GM18907 (cell line): ENCODE measurements at regions not wholly inside any gene's neighbourhood (a gene's known extent, or its start where the extent isn't known, plus 50 kb on each side); places are given as distances from the start of the nearest gene placed in this dataset.
A peak's percentile ranks its signal among the peaks of the same experiment; 100 is the strongest.

ENCODE experiments used
- ATAC-seq: cut with Tn5 transposase; IDR thresholded peaks from one replicate; pipeline ENCODE4 v1.9.1; 2021; ENCODE audit warnings: mild to moderate bottlenecking, moderate library complexity; ENCODE audit not compliant: unreplicated experiment

DNA sequence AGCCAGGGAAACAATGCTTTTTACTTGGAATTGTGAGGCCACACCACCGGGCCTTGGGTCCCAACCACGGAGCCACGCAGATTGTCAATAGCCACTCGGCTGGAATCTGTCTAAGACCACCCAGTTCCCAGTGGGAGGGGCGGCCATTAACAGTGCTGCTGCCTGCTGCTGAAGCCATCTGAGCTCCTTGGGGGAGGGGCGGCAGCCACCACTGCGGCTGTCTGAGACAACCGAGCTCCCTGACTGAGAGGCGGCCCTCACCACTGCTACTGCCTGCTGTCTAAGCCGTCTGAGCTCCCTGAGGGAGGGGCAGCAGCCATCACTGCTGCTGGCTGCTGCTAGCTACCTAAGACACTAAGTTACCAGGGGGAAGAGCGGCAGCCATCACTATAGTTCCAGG is 64.3 kb downstream of the DMRTA2 start:
- ATAC-seq = no peak

DNA sequence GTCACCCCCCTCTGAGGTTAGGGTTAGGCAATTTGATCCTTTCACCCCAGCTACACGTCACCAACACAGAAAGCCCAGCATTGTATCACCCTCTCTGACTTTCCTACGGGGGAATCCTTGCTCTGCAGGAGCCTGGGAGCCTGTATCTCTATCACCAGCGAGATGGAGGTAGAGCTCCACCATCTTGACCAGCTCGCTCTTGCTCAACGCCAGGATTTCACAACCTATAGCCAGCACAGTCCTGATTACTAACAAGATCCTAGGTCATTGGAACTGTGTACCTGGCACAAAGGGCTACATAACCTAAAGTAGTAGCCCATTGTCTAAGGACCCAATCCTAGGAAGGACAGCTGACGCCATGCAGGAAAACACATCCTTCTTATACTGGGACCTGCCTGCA is 66.1 kb downstream of the DMRTA2 start:
- no peak for ATAC-seq

DNA sequence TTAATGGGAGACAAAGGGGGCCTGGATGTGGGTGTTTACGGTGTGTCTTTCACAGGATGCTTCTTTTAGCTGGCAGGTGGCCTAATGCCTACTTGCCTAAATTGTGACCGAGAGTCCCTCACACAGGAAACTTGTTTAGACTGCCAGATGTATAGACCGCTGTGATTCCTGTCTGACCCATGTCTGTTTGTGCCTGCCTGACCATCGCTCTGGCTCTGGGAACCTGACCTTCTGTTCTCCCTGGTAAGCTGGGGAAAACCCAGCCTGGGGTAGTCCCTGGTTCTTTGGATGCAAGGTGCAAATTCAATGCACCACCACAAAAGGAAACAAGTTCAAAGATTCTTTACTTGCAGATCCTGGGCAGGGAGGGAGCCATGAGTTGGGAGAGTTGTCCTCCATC is 68.4 kb downstream of the DMRTA2 start:
- no peak for ATAC-seq

DNA sequence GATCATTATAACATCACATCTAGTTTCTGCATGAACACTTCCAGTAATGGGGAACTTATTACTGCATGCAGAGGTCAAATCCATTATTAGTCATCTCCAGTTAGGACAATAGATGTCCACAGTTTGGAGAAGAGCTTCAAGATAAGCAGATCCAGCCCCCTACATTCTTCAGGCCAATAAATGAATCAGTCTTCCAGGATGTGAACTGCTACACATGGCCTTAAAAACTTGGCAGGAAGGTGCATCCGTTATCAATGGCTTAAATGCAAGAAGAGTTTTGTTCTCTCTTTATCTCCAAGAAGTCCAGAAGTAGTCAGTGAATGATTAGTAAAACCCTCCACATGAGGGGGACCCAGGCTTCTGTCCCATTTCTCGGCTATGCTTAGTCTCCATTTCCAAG is 70.8 kb downstream of the DMRTA2 start:
- no peak for ATAC-seq

DNA sequence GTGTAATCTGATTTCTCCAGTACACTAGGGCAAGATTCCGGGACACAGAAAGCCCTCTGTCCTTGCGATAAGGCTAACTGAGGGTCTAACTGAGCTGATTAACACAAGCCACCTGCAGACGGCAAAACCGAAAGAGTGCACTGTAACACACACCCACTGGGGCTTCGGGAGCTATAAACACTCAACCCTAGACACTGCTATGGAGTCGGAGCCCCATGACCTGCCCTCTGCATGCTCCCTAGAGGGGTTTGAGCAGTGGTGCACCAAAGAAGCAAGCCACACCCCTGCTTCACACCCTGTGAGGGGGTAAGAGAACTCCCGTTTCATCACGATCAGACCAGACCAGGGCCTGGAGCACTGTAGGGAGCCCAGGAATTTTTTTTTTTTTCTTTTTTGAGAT is 72.4 kb downstream of the DMRTA2 start:
- no peak for ATAC-seq

DNA sequence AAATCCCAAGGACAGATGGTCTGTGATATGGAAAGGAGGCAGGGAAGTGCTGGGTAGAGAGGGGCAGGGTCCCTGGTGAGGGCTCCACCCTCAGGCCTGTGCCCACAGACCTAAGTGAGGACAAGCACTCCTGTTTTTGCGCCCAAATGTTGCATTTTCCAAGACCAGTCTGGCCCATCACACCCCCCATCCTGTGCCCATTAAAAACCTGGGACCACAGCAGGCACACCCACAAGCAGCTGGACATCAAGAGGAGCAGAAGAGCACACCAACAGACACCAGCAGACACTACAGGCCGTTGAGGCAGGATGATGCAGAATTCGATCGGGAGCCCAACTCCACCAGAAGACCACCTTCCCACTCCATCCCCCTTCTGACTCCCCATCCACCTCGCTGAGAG is 72.8 kb downstream of the DMRTA2 start:
- no peak for ATAC-seq

DNA sequence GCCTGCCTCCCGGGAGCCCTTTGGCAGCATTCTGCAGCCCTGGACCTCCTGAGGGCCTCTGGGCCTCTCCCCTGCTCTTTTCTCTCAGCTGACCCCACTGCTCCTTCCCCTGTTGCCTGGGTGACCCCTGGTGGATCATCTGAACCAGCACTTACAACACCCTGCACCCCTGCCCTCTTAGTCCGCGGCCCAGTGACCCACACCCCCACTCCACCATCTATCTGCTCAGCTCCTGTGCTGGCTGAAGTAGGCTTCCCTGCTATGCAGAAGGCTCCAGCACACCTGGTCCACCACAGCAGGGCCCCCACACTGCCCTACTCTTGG is 74.0 kb downstream of the DMRTA2 start:
- ATAC-seq = no peak

DNA sequence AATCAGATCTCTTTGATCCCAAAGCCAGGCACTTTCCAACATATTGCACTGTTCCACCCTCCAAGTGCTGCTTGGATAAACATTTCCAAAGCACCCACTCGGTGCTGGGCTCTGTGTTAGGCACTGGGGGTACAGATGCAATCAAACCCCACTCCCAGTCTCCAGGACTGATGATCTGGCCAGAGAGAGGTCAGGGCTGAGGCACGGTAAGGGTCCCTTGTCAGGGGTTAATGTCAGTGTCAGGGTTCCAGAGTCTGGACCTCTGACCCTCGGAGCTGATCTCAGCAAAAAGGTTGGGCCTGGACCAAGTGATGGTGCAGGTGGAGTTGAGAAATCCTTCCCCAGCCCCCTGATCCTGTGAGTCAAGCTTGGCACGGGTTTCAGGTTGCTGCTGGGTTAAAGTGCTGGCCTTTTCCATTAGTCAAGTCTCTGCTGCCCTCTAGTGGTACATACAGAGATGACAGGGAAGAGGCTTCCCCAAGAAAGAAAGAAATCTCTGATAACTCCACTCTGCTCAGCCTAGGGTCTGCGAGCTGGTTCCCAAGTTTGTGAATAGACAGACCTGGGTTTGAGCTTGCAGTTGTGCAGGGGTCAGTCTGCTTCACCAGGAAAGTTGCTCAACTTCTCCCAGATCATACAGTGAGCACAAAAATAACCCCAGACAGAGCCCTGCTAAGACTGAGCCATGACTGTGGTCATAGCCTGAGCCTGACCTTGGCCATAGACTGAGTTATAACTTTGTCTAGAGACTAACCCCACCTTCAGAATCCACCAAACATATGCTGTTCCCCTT is 74.6 kb downstream of the DMRTA2 start:
- ATAC-seq = peak; percentile 76

DNA sequence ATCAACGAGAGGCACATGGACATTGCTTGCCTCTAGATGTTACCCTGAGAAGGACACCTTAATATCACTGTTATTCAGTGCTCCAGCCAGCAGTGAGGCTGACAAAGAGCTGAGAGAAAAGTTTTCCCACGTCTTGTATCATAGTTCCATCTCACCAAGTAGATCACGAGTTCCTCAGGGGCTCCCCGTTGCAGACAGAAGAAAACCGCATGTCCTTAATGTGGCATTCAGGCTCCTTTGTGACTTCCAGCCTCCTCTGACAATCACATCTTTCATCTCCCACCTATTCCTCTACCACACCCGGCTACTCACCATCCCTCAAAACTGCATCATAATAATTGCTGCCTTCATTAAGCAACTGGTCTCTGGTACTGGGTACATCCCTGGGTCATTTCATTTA is 75.3 kb downstream of the DMRTA2 start:
- no peak for ATAC-seq

DNA sequence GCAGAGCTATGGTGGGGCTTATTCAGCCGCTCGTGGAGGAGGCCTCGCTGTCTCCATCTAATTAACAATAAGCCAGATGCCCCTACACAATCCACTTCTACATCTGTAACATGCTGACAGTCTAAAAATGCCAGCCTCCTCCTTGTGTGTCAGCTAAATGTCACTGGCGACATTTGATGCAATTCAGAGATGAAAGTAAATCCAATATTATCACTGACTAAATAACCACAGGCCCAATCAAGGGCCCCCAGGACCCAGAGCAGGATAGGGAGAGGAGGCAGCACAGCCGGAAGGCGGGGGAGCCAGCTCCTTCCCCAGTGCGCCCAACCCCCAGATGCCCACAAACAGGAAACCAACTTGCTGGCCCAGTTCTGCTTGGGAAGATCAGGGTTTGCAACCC is 76.6 kb downstream of the DMRTA2 start:
- ATAC-seq = no peak

DNA sequence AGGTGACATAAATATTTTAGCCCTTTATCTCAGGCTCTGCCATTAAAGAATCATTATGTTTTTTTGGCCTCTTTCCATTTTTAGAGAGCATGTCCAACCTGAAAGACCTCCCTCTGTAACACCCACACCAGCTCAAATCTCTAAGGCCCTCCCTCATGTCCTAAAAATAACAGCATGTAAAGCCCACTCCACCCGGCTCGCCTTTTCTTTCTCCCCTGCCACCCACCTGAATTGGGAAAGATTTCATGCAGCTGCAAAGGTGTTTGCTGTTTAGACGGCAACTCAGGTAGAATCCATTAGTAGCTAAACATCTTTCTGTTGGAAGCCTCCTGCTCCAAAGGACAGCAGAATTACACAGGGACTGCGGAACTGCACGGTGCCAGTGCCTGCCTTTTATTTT is 79.9 kb downstream of the DMRTA2 start:
- no peak for ATAC-seq

DNA sequence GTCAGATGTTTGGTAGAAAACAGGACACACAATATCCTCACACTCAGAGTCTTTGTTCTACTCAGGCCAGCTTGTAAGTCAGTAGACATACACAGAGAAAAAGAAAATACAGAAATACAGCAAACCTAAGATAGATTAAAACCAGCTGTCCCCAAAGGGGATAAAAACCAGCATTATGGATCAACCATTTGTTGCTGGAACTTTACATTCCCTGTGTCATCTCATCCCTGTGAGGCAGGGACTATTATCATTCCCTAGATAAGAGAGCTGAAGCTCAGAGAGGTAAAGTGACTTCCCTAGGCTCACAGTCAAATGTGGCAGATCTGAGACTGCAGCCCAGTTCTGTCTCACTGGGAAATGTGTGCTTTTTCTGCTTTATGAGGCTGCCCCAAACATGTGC is 80.7 kb downstream of the DMRTA2 start:
- no peak for ATAC-seq

DNA sequence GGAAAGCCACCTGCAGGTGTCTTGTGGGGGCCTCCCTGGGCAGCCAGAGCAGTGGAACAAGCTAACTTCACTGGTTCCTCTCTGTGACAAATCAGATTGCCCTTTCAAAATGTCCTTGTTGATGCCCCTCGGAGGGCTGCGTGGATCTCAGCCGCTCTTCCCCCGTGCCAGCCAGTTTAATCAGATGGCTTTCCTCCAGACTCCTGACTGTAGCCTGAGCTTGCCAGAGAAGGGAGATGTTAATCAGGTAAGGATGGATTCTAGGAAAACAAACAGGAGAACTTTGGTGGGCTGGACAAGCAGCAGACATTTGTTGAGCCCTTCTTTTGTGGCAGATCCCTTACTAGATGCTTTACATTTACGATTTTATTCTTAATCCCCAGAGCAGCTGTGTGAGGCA is 88.2 kb downstream of the DMRTA2 start:
- no peak for ATAC-seq

DNA sequence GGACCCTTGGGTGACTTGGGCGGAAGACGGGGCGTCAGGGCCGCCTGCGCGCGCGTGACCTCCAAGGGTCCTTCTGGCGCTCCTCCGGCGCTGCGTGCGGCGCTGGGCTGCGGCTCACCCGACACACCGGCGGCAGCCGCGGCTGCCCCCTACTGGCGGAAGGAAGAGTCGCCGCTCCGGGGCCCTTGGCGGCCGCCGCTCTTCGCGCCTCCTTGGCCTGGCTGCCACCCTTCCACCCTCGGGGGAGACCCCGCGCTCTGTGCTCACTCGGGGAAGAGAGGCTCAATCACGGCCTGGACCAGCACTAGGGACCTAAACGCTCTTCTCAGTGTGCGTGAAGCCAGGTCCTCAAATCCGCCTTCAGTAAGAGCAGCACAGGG is 89.7 kb downstream of the DMRTA2 start:
- peak; percentile 72 for ATAC-seq

DNA sequence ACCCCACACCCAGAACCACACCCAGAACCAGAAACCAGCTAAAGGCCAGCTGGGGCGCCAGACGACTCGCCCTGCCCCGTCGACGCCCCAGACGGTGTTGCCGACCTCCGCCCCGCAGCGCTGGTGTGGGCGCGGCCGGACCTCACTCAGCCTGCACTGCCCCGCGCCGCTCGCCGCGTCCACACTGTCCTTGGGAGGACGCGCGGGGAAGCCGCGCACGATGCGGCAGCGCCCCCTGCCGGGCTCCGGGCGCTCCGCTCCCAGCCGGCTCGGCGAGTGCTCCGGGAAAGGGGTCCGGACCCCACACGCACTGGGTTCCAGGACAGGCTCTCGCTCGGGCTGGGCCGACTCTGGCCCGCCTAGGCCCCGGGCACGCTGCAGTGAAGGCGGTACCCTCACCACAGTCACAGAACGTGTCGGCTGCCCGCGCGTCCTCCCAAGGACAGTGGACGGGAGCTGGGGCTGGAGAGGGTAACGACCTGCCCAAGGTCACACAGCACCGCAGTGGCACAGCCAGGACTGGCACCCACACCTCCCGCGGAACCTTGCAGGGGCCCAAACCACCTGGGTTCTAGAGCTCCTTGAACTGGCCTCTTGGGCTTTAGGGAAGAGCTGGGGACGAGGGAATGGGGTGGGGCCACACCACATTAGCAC is 90.2 kb downstream of the DMRTA2 start:
- peak; percentile 83 for ATAC-seq

DNA sequence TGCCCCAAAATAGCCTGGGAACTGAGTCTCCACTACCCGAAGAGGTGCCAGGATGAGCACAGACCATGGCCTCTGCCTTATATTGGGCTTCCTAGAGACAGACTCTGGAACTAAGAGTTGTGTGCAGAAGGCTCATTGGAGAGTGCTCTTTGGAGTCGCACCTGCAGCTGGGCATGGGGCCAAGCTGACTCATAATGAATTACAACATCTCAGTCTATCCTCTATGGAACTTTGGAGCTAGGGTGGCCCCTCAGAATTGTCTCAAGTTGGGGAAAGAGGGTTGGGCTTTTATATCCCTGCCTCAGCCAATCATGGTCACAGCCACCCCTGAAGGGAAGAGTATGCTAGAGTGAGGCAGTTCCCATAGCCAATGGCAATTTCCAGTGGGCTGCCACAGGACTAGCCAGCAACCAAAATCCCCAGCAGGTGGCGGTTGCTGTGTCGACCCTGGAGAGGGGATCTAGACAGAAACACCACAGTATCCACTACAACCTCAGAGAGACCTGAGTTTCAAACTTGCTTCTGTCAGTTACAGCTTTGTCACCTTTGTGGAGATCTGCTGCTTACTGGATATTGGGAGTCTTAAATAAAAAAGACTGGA is 93.8 kb downstream of the DMRTA2 start:
- no peak for ATAC-seq

DNA sequence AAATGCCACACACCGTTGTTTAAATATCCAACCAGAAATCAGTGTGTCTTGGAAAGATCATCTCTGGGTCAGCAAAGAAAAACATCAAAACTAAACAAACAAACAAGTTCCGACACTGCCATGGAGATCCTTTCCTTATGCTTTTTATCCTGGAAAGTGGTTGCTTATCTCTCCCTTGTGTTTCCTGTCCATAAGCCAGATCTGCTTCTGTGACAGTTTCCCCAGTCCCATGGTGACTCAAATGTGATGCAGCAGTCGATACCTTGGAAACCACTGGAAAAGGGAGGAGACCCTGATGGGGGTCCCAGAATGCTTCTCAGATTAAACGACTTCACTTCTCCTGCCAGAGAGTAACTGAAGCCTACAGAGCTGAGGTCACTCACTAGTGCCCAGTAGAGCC is 94.7 kb downstream of the DMRTA2 start:
- ATAC-seq = no peak

DNA sequence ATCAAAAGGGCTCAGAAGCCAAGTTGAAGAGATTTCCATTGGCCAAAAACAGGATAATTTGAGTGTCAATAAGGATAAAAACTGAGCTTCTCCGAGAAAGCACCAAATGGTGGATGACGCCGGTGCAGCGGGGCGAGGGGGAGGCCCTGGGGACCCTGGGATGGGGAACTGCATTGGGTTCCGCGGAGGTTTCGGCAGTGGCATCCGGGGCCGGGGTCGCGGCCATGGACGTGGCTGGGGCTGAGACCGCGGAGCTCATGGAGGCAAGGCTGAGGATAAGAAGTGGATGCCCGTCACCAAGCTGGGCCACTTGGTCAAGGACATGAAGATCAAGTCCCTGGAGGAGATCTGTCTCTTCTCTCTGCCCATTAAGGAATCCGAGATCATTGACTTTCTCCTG is 97.2 kb downstream of the DMRTA2 start:
- no peak for ATAC-seq

DNA sequence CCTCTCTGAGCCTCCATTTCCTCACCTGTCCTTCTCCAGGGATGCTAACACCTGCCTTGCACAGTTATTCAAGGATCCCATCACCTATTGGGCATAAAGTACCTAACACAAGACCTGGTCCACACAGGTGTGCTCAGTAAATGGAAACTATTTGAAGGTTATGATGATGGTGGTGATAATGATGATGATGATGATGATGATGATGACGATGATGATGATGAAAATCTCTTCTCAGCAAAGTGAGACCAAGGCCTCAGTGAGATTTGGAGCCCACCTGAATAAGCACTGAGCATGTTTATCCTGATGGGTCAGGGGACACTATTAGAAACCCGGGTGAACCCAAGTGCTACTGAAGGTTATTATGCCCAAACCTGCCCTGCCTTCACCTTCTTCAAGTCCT is 100.7 kb downstream of the DMRTA2 start:
- no peak for ATAC-seq

DNA sequence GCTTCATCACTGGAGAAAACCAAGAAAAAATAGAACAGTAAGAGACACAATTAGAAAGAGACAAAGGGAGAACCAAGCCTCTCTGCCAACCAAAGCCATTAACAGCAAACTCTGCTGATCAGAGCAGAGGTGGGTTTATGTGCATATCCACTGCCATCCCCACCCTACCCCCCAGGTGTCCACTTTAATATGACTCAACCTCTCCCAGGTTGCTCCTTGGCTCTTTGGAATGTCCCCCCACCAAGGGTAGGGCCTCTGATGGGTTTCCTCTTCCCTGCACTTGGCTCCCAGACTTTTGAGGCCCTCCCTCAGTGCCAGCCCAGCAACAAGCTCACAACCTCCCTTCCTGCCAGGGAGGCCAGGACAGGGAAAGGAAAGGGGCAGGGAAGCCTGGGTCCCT is 104.8 kb downstream of the DMRTA2 start:
- no peak for ATAC-seq

DNA sequence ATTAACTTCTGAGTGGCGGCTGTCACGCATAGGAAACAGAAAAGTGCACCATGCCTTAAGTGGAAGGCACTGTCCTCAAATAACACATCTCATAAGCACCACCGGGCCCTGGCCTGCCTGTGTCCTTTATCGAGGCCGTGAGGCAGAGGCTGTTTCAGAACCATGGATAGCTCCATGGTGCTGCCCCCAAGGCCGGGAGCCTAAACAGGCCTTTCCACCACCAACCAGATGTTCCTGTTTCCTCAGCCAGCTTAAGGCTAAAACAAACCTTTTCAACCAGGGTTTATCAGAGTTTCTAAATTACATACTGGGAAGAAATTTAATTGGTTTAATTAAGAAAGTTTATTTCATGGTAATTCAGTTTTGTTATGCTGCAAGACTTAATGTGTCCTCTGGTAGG is 114.4 kb downstream of the DMRTA2 start:
- ATAC-seq = no peak

DNA sequence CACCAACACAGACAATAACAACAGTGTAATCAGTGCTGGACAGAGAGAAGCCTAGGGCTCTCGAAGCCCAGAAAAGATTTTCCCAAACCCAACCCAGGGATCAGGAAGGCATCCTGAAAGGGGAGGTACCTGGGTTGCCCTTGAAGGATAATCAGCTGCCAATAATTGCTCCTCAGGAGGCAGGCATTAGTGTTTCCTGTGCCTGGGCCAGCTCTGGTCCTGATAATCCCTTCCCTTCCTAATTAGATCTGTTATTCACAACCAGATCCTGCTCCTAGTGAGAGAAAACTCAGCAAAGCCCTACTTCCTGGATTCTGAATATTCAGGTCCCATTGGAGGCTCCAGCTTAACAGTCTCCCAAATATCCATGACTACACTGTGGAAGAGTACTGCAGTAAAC is 117.4 kb downstream of the DMRTA2 start:
- no peak for ATAC-seq

DNA sequence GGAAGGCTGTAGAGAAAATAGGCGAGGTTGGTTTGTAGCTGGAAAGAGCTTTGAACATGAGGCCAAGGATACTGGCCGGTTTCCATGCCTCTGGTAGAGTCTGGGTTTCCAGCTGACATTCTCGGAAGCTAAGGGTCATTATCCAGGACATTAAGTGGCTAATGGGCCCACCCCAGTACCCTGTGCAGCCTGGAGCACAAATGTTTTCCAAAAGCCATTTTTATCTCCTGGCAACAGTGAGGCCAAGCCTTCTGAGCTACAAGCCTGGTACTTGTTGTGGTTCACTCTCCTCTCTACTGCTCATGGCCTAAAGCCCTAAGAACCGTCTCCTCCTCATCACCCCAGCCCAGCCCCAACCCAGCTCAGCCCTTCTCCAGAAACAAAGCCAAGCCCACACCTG is 122.9 kb downstream of the DMRTA2 start:
- ATAC-seq = no peak
